ENCODE measurements at regions not wholly inside any gene's neighbourhood (a gene's known extent, or its start where the extent isn't known, plus 50 kb on each side); places are given as distances from the start of the nearest gene placed in this dataset.

GRCh38 chr20:17859002-17859615 lies 109.5 kb downstream of the SNX5 start:
- H4K8ac ChIP-seq (ENCODE audit: low read depth, low read length): no peak overlapping the region
- H3K79me1 ChIP-seq (ENCODE audit: low read depth, low read length): no peaks in the 10 kb centered on the region
- no CpG with 5 or more reads among the region's 7 CpGs for WGBS, 2 donors (ENCODE audit: extremely low coverage in 2 of 2, insufficient read length in 2 of 2, insufficient replicate concordance in 1 of 2)
- peaks cover 0 to 41% (median 0%) of the 10 kb centered on the region in 3 experiments for H3K27me3 ChIP-seq (ENCODE audit: control insufficient read depth in 3 of 3, insufficient read depth in 3 of 3, low read depth in 1 of 3, low read length in 3 of 3)
- H3K4ac ChIP-seq (ENCODE audit: low read length): no peak overlapping the region
- peak overlapping the region; percentile 47 for H2AK5ac ChIP-seq (ENCODE audit: low read depth, low read length)
- H3K23ac ChIP-seq (ENCODE audit: low read depth, low read length, poor library complexity): peak overlapping the region; percentile 47
- peak overlapping the region; percentile 3 for H2BK5ac ChIP-seq (ENCODE audit: low read length)
- H2BK120ac ChIP-seq (ENCODE audit: low read depth, low read length): no peak overlapping the region
- no peak for DNase-seq (ENCODE audit: low spot score)
- no peak overlapping the region for H2BK15ac ChIP-seq (ENCODE audit: low read length)
- H3K4me3 ChIP-seq (ENCODE audit: low read length in 2 of 2): no peak overlapping the region
- no peak overlapping the region for H3K27ac ChIP-seq (replicated peaks; ENCODE audit: low read length)
- H4K91ac ChIP-seq (ENCODE audit: low read depth, low read length, poor library complexity): no peak overlapping the region
- no peak overlapping the region for H2BK12ac ChIP-seq (ENCODE audit: low read length)
- peaks cover 0 to under 1% of the 10 kb centered on the region in 2 donors for H3K4me1 ChIP-seq (ENCODE audit: control insufficient read depth in 2 of 2, insufficient read depth in 1 of 2, low read depth in 1 of 2, low read length in 2 of 2)
- peak overlapping the region; percentile 77 for H3K18ac ChIP-seq (ENCODE audit: low read length)
- no peak overlapping the region for H3K9ac ChIP-seq (ENCODE audit: low read depth, low read length, poor library complexity)
- H3K36me3 ChIP-seq (replicated peaks in 1 of 2; ENCODE audit: control insufficient read depth in 2 of 2, insufficient read depth in 2 of 2, low read length in 2 of 2): no peaks in the 10 kb centered on the region
- H3K4me2 ChIP-seq (ENCODE audit: insufficient read depth, low read length, poor library complexity, severe bottlenecking): no peak overlapping the region
- peak overlapping the region; percentile 63 for H3K14ac ChIP-seq (ENCODE audit: low read length)
- no peak overlapping the region for H2AFZ ChIP-seq (ENCODE audit: low read length)
- no peaks in the 10 kb centered on the region for H3K9me3 ChIP-seq (replicated peaks in 1 of 2; ENCODE audit: control insufficient read depth in 2 of 2, insufficient read depth in 1 of 2, low read depth in 1 of 2, low read length in 2 of 2)

GRCh38 chr20:17858450-17859001 lies 110.1 kb downstream of the SNX5 start:
- Histone ChIP-seq H4K91ac (ENCODE audit: low read depth, low read length, poor library complexity) (no peak overlapping the region), H3K18ac (ENCODE audit: low read length) (no peak overlapping the region), H3K4ac (ENCODE audit: low read length) (no peak overlapping the region), H3K23ac (ENCODE audit: low read depth, low read length, poor library complexity) (peak overlapping the region; percentile 47), H3K9me3 (replicated peaks in 1 of 2; ENCODE audit: control insufficient read depth in 2 of 2, insufficient read depth in 1 of 2, low read depth in 1 of 2, low read length in 2 of 2) (no peaks in the 10 kb centered on the region), H3K27me3 (ENCODE audit: control insufficient read depth in 3 of 3, insufficient read depth in 3 of 3, low read depth in 1 of 3, low read length in 3 of 3) (peaks cover 0 to 41% (median 0%) of the 10 kb centered on the region in 3 experiments), H2BK15ac (ENCODE audit: low read length) (no peak overlapping the region), H3K14ac (ENCODE audit: low read length) (no peak overlapping the region), H4K8ac (ENCODE audit: low read depth, low read length) (no peak overlapping the region), H3K4me2 (ENCODE audit: insufficient read depth, low read length, poor library complexity, severe bottlenecking) (no peak overlapping the region), H2BK120ac (ENCODE audit: low read depth, low read length) (no peak overlapping the region), H2BK5ac (ENCODE audit: low read length) (no peak overlapping the region), H3K79me1 (ENCODE audit: low read depth, low read length) (no peaks in the 10 kb centered on the region), H3K9ac (ENCODE audit: low read depth, low read length, poor library complexity) (no peak overlapping the region), H2AK5ac (ENCODE audit: low read depth, low read length) (peak overlapping the region; percentile 47), H3K4me1 (ENCODE audit: control insufficient read depth in 2 of 2, insufficient read depth in 1 of 2, low read depth in 1 of 2, low read length in 2 of 2) (peaks cover 0 to 1% of the 10 kb centered on the region in 2 donors), H3K36me3 (replicated peaks in 1 of 2; ENCODE audit: control insufficient read depth in 2 of 2, insufficient read depth in 2 of 2, low read length in 2 of 2) (no peaks in the 10 kb centered on the region), H3K4me3 (ENCODE audit: low read length in 2 of 2) (peak overlapping the region in 1 of 2 donors; percentile 44), H2AFZ (ENCODE audit: low read length) (no peak overlapping the region), H2BK12ac (ENCODE audit: low read length) (no peak overlapping the region), H3K27ac (replicated peaks; ENCODE audit: low read length) (no peak overlapping the region)
- DNase-seq (ENCODE audit: low spot score): no peak
- no CpG with 5 or more reads among the region's 13 CpGs for WGBS, 2 donors (ENCODE audit: extremely low coverage in 2 of 2, insufficient read length in 2 of 2, insufficient replicate concordance in 1 of 2)

GRCh38 chr20:17857639-17858449 lies 110.8 kb downstream of the SNX5 start:
- H4K91ac ChIP-seq (ENCODE audit: low read depth, low read length, poor library complexity): no peak overlapping the region
- H2AK5ac ChIP-seq (ENCODE audit: low read depth, low read length): no peak overlapping the region
- DNase-seq (ENCODE audit: low spot score): no peak
- no peaks in the 10 kb centered on the region for H3K79me1 ChIP-seq (ENCODE audit: low read depth, low read length)
- H3K27ac ChIP-seq (replicated peaks; ENCODE audit: low read length): no peak overlapping the region
- H2BK5ac ChIP-seq (ENCODE audit: low read length): no peak overlapping the region
- no CpG with 5 or more reads among the region's 4 CpGs for WGBS, 2 donors (ENCODE audit: extremely low coverage in 2 of 2, insufficient read length in 2 of 2, insufficient replicate concordance in 1 of 2)
- no peak overlapping the region for H2BK15ac ChIP-seq (ENCODE audit: low read length)
- H3K36me3 ChIP-seq (replicated peaks in 1 of 2; ENCODE audit: control insufficient read depth in 2 of 2, insufficient read depth in 2 of 2, low read length in 2 of 2): no peaks in the 10 kb centered on the region
- no peak overlapping the region for H2BK120ac ChIP-seq (ENCODE audit: low read depth, low read length)
- no peak overlapping the region for H2BK12ac ChIP-seq (ENCODE audit: low read length)
- no peak overlapping the region for H3K4ac ChIP-seq (ENCODE audit: low read length)
- H3K9ac ChIP-seq (ENCODE audit: low read depth, low read length, poor library complexity): no peak overlapping the region
- H3K4me3 ChIP-seq (ENCODE audit: low read length in 2 of 2): no peak overlapping the region
- peaks cover 0 to 1% of the 10 kb centered on the region in 2 donors for H3K4me1 ChIP-seq (ENCODE audit: control insufficient read depth in 2 of 2, insufficient read depth in 1 of 2, low read depth in 1 of 2, low read length in 2 of 2)
- no peak overlapping the region for H4K8ac ChIP-seq (ENCODE audit: low read depth, low read length)
- peaks cover 0 to 36% (median 0%) of the 10 kb centered on the region in 3 experiments for H3K27me3 ChIP-seq (ENCODE audit: control insufficient read depth in 3 of 3, insufficient read depth in 3 of 3, low read depth in 1 of 3, low read length in 3 of 3)
- no peak overlapping the region for H3K14ac ChIP-seq (ENCODE audit: low read length)
- H2AFZ ChIP-seq (ENCODE audit: low read length): no peak overlapping the region
- no peak overlapping the region for H3K23ac ChIP-seq (ENCODE audit: low read depth, low read length, poor library complexity)
- no peaks in the 10 kb centered on the region for H3K9me3 ChIP-seq (replicated peaks in 1 of 2; ENCODE audit: control insufficient read depth in 2 of 2, insufficient read depth in 1 of 2, low read depth in 1 of 2, low read length in 2 of 2)
- no peak overlapping the region for H3K4me2 ChIP-seq (ENCODE audit: insufficient read depth, low read length, poor library complexity, severe bottlenecking)
- H3K18ac ChIP-seq (ENCODE audit: low read length): no peak overlapping the region

Data from neuronal stem cell (in vitro differentiated cells).